GM12874 (cell line): ENCODE measurements at regions not wholly inside any gene's neighbourhood (a gene's known extent, or its start where the extent isn't known, plus 50 kb on each side); places are given as distances from the start of the nearest gene placed in this dataset.

ENCODE experiments used
- TF ChIP-seq, protein P1 (sequence below): IDR thresholded peaks from 2 replicates; pipeline ENCODE4 v1.5.1; 2011; ENCODE audit warnings: low read depth, mild to moderate bottlenecking, control low read depth, low read length, moderate library complexity; ENCODE audit not compliant: insufficient read depth

DNA sequence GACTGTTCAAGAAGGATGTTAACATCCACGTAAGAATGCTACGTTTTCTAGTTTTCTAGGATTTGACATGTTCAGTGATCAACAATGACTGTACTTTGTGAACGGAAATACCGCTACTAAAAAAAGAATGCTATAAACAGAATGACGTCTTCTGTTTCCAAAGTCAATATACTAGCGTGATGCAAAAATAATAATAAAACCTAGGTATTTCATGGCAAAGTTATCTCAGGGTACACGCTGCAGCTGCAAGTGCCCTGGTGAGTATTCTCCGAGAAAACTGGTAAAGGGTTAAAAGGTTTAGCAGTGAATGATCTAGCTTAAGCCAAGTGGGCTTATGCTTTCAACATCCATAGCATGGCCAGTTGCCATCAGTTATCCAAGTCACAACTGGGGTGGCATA, 653.3 kb upstream of the PFKP start:
- TF ChIP-seq, protein P1, sequence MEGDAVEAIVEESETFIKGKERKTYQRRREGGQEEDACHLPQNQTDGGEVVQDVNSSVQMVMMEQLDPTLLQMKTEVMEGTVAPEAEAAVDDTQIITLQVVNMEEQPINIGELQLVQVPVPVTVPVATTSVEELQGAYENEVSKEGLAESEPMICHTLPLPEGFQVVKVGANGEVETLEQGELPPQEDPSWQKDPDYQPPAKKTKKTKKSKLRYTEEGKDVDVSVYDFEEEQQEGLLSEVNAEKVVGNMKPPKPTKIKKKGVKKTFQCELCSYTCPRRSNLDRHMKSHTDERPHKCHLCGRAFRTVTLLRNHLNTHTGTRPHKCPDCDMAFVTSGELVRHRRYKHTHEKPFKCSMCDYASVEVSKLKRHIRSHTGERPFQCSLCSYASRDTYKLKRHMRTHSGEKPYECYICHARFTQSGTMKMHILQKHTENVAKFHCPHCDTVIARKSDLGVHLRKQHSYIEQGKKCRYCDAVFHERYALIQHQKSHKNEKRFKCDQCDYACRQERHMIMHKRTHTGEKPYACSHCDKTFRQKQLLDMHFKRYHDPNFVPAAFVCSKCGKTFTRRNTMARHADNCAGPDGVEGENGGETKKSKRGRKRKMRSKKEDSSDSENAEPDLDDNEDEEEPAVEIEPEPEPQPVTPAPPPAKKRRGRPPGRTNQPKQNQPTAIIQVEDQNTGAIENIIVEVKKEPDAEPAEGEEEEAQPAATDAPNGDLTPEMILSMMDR = no peak

DNA sequence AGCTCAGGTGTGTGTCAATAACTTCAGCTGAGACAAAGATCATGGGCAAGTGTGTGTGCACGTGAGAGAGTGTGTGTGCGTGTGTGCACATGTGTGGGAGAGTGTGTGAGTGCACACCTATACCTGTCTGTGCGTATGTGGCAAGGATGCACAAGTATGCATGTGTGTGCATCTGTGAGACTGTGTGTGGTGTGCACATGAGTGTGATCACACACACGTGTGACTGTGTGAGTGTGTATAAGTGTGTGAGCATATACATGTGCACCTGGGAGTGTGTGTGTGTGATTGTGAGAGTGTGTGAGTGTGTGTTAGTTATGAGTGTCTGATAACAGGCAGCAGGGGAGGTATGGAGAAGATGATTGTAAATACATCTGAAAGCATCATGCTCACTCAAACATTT, 657.3 kb upstream of the PFKP start:
- TF ChIP-seq, protein P1 = no peak

DNA sequence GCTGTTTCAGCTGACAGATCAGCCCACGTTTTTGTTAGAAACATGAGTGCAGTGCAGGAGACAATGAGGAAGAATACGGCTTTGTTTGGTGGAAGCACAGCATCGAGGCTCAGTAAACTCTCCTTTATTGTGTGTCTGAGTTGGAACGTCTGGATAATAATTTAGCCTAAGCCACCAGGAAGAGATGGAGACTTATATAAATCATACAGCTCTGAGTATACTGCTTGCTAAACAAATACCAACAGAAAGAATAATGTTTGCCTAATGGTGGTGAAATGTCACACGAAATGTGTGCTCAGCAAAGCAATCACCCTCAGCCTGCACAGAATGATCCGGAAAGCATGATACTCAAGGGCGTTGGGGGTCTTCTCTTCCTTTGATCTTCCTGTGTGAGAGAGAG, 664.1 kb upstream of the ADARB2 start:
- TF ChIP-seq, protein P1 = no peak

DNA sequence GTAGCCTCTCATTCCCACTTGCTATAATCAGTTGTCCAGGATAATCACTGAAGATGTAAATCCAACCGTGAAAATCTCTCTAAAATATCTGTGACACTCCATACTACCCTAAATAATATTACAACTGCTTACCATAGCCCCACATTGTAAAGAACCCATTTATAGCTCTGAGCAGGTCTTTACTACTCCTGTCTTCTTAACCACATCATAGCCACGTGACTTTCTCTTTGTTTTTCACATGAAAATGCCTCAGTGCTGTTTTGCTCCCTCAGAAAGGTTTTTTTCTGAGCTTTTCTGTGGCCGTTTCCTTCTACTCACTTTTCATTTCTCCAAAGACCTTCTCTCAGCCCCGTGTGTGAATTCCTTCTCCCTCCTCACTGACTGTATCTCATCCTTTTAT, 662.2 kb upstream of the ADARB2 start:
- TF ChIP-seq, protein P1 = no peak

DNA sequence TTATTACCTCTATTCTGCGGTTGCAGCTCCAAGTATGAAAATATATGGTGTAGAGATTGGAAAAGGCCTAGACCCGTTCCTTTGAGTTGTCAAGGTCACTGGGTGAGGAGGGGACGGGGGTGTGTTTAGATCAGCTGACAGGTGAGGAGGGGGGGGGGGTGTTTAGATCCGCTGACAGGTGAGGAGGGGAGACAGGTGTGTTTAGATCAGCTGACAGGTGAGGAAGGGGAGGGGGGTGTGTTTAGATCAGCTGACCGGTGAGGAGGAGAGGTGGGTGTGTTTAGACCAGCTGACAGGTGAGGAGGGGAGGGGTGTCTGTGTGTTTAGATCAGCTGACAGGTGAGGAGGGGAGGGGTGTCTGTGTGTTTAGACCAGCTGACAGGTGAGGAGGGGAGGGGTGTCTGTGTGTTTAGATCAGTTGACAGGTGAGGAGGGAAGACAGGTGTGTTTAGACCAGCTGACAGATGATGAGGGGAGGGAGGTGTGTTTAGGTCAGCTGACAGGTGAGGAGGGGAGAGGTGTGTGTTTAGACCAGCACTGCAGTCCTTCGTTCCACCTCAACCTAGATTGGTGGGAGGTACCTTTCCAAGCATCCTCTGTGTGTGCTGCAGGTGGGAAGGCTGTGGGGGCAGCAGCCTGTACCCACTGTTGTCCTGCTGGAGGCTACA, 655.0 kb upstream of the ADARB2 start:
- TF ChIP-seq, protein P1 = no peak

DNA sequence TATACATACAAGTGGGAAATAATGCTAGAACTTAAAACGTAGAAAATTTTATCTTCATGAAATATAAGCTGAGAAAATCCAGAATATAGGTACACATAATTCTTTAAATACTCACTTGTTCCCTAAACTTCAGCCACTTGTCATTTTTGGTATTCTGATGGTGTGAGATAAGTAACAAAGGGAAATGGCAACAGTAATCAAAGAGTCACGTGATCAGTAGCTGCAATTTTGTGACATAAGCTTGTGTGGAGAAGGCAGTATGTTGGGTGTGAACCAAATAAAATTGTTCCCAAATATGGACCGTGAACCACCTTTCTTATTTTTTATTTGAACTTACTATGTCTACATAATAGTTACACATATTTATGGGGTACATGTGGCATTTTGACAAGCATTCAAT, 650.3 kb upstream of the ADARB2 start:
- TF ChIP-seq, protein P1 = no peak

DNA sequence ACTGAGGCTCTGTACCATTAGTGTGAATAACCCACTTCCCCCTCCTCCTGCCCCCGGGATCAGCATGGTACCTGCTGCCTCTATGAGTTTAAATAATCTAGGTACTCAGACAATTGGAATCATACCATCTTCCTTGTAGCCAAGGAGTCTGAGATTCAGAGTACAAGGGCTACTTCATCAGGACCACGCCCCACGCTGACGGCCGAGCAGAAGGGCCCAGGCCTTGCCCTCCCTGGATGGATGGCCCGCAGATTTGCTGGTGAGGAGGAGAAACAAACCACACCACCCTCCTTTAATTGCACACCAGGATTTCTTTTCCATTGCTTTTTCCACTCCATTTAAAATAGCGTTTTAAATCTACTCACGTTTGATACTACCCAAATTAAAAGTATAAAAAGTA, 649.9 kb upstream of the ADARB2 start:
- TF ChIP-seq, protein P1 = no peak
